Suprapubic skin (tissue), 3 donors: ENCODE measurements at regions not wholly inside any gene's neighbourhood (a gene's known extent, or its start where the extent isn't known, plus 50 kb on each side); places are given as distances from the start of the nearest gene placed in this dataset.

Source experiments
- EP300 ChIP-seq: sonication (generic); formaldehyde crosslinking; IDR thresholded peaks from one replicate; pipeline ENCODE4 v1.6.1; 2017; ENCODE audit warnings: antibody characterized with exemption
- TF ChIP-seq, protein P1 (sequence below), 2 donors: fragments of 200-600 bp in 1 of 2; fragments of 450-650 bp in 1 of 2; sonication (generic) in 1 of 2; IDR thresholded peaks; one replicate each; pipeline ENCODE4 v1.5.1; 2016 to 2019; ENCODE audit warnings: antibody characterized with exemption in 2 of 2, mild to moderate bottlenecking in 1 of 2, moderate library complexity in 1 of 2

DNA sequence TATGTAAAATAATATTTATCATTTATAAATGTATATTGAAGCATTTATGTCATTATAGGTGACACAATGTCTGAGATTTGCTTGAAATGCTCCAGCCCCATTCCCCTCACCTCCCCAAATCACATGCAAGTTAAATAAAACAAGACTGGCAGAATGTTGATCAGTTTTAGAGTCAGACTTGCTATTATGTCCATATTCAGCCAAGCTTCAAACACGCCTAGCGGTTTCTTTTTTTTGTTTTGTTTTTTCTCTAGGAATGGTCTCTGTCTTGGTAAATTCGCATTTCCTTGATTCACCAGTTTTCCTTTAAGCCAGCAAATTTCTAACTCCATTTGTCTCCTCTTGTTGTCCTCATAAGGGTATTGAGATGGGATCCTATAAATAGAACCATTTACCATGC, 153.0 kb upstream of the HMHB1 start:
- TF ChIP-seq, protein P1, sequence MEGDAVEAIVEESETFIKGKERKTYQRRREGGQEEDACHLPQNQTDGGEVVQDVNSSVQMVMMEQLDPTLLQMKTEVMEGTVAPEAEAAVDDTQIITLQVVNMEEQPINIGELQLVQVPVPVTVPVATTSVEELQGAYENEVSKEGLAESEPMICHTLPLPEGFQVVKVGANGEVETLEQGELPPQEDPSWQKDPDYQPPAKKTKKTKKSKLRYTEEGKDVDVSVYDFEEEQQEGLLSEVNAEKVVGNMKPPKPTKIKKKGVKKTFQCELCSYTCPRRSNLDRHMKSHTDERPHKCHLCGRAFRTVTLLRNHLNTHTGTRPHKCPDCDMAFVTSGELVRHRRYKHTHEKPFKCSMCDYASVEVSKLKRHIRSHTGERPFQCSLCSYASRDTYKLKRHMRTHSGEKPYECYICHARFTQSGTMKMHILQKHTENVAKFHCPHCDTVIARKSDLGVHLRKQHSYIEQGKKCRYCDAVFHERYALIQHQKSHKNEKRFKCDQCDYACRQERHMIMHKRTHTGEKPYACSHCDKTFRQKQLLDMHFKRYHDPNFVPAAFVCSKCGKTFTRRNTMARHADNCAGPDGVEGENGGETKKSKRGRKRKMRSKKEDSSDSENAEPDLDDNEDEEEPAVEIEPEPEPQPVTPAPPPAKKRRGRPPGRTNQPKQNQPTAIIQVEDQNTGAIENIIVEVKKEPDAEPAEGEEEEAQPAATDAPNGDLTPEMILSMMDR (IDR thresholded peaks at IDR 0.05), result no peak
- TF ChIP-seq EP300, result no peak
